SK-N-SH treated with all-trans-retinoic acid at 6 μM for 48 hours (cell line): ENCODE measurements at regions not wholly inside any gene's neighbourhood (a gene's known extent, or its start where the extent isn't known, plus 50 kb on each side); places are given as distances from the start of the nearest gene placed in this dataset.
A peak's percentile ranks its signal among the peaks of the same experiment; 100 is the strongest.

Source experiments
- ATAC-seq: fragments of 200-7000 bp; cut with Tn5 transposase; 3 replicates; pipeline ENCODE4 v1.9.1; 2020; ENCODE audit warnings: mild to moderate bottlenecking, moderate library complexity
- ARNTL ChIP-seq: fragments of 450-650 bp; formaldehyde crosslinking; IDR thresholded peaks from 2 replicates; pipeline ENCODE4 v1.5.0; 2020; ENCODE audit warnings: low read depth, mild to moderate bottlenecking, moderate library complexity, borderline replicate concordance
- BACH2 ChIP-seq: fragments of 250-450 bp; sonication (Bioruptor Pico); IDR thresholded peaks from 2 replicates; pipeline ENCODE4 v1.9.0; 2021; ENCODE audit warnings: mild to moderate bottlenecking, borderline replicate concordance
- CSDC2 ChIP-seq: fragments of 250-450 bp; sonication (Bioruptor Pico); IDR thresholded peaks from 2 replicates; pipeline ENCODE4 v1.5.0; 2020; ENCODE audit warnings: mild to moderate bottlenecking, moderate library complexity
- ESRRG ChIP-seq: fragments of 250-450 bp; sonication (Bioruptor Pico); IDR thresholded peaks from 2 replicates; pipeline ENCODE4 v1.6.1; 2021; ENCODE audit warnings: mild to moderate bottlenecking
- GLIS3 ChIP-seq: fragments of 250-450 bp; sonication (Bioruptor Pico); IDR thresholded peaks from 2 replicates; pipeline ENCODE4 v1.5.0; 2020; ENCODE audit warnings: mild to moderate bottlenecking, moderate library complexity
- ISL1 ChIP-seq: fragments of 250-450 bp; sonication (Bioruptor Pico); IDR thresholded peaks from 2 replicates; pipeline ENCODE4 v2.1.2; 2022; ENCODE audit warnings: mild to moderate bottlenecking, moderate library complexity
- OSR1 ChIP-seq: fragments of 250-450 bp; sonication (Bioruptor Pico); IDR thresholded peaks from 2 replicates; pipeline ENCODE4 v1.8.0; 2022; ENCODE audit warnings: moderate library complexity, mild to moderate bottlenecking, inconsistent platforms
- PPARA ChIP-seq: fragments of 250-450 bp; sonication (Bioruptor Pico); IDR thresholded peaks from 2 replicates; pipeline ENCODE4 v1.5.0; 2020; ENCODE audit warnings: mild to moderate bottlenecking, borderline replicate concordance
- RARB ChIP-seq: fragments of 250-450 bp; sonication (Bioruptor Pico); IDR thresholded peaks from 2 replicates; pipeline ENCODE4 v1.8.0; 2021; ENCODE audit warnings: mild to moderate bottlenecking, moderate library complexity
- SNAI2 ChIP-seq: fragments of 250-450 bp; sonication (Bioruptor Pico); IDR thresholded peaks from 2 replicates; pipeline ENCODE4 v1.5.0; 2020; ENCODE audit warnings: mild to moderate bottlenecking, moderate library complexity
- TCF4 ChIP-seq: fragments of 250-450 bp; sonication (Bioruptor Pico); IDR thresholded peaks from 2 replicates; pipeline ENCODE4 v1.8.0; 2021; ENCODE audit warnings: mild to moderate bottlenecking, moderate library complexity, borderline replicate concordance
- TOX ChIP-seq: fragments of 250-450 bp; sonication (Bioruptor Pico); IDR thresholded peaks from 2 replicates; pipeline ENCODE4 v1.8.0; 2021; ENCODE audit warnings: mild to moderate bottlenecking, moderate library complexity, borderline replicate concordance
- TSHZ2 ChIP-seq: fragments of 250-450 bp; sonication (Bioruptor Pico); IDR thresholded peaks from 2 replicates; pipeline ENCODE4 v1.5.0; 2020; ENCODE audit warnings: mild to moderate bottlenecking, moderate library complexity
- ZC3H10 ChIP-seq: fragments of 250-450 bp; sonication (Bioruptor Pico); IDR thresholded peaks from 2 replicates; pipeline ENCODE4 v1.5.1; 2021; ENCODE audit warnings: mild to moderate bottlenecking, moderate library complexity
- ZFP3 ChIP-seq: fragments of 250-450 bp; sonication (Bioruptor Pico); IDR thresholded peaks from 2 replicates; pipeline ENCODE4 v1.5.0; 2020; ENCODE audit warnings: mild to moderate bottlenecking, moderate library complexity
- ZFP30 ChIP-seq: fragments of 450-650 bp; formaldehyde crosslinking; IDR thresholded peaks from 2 replicates; pipeline ENCODE4 v1.5.0; 2022; ENCODE audit warnings: mild to moderate bottlenecking, moderate library complexity
- ZNF565 ChIP-seq: fragments of 450-650 bp; formaldehyde crosslinking; conservative IDR thresholded peaks from 2 replicates; pipeline ENCODE4 v1.5.0; 2020; ENCODE audit warnings: low read depth, mild to moderate bottlenecking, moderate library complexity
- ZNF70 ChIP-seq: fragments of 450-650 bp; formaldehyde crosslinking; IDR thresholded peaks from 2 replicates; pipeline ENCODE4 v1.5.0; 2020; ENCODE audit warnings: mild to moderate bottlenecking, moderate library complexity
- ZNF8 ChIP-seq: fragments of 450-650 bp; formaldehyde crosslinking; IDR thresholded peaks from 2 replicates; pipeline ENCODE4 v1.5.0; 2020; ENCODE audit warnings: mild to moderate bottlenecking, moderate library complexity
- TF ChIP-seq, protein P1 (sequence below): fragments of 250-450 bp; sonication (Bioruptor Pico); IDR thresholded peaks from 2 replicates; pipeline ENCODE4 v1.8.0; 2021; ENCODE audit warnings: low read depth, mild to moderate bottlenecking, moderate library complexity, borderline replicate concordance
- TF ChIP-seq, protein P2 (sequence below): fragments of 250-450 bp; sonication (Bioruptor Pico); IDR thresholded peaks from 2 replicates; pipeline ENCODE4 v1.8.0; 2020; ENCODE audit warnings: mild to moderate bottlenecking, moderate library complexity, borderline replicate concordance
- TF ChIP-seq, protein P3 (sequence below): fragments of 250-450 bp; sonication (Bioruptor Pico); IDR thresholded peaks from 2 replicates; pipeline ENCODE4 v1.5.1; 2020; ENCODE audit warnings: low read depth, mild to moderate bottlenecking, moderate library complexity

DNA sequence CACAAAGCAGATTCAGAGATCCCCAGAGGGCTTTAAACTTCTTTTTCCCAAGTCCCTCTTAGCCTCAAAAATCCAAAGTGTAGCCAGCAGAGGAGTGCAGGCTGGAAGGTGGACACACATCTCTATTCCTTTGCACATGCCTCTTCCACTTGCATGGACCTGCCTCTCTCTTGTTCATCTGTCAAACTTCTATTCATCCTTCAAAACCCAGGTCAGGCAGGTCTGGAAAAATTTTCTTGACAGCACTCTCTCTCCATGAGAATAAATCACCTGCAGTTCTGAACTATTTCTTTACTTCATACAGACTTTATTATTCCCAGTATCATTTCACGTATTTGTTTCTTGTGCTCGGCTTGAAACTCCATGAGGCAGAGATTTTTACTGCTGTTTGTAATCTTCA is 127.5 kb downstream of the SS18 start:
- TF ChIP-seq ZFP3: peak; percentile 94
- TF ChIP-seq, protein P1, sequence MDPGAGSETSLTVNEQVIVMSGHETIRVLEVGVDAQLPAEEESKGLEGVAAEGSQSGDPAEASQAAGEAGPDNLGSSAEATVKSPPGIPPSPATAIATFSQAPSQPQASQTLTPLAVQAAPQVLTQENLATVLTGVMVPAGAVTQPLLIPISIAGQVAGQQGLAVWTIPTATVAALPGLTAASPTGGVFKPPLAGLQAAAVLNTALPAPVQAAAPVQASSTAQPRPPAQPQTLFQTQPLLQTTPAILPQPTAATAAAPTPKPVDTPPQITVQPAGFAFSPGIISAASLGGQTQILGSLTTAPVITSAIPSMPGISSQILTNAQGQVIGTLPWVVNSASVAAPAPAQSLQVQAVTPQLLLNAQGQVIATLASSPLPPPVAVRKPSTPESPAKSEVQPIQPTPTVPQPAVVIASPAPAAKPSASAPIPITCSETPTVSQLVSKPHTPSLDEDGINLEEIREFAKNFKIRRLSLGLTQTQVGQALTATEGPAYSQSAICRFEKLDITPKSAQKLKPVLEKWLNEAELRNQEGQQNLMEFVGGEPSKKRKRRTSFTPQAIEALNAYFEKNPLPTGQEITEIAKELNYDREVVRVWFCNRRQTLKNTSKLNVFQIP (CRISPR knock-in tag): no peak
- TF ChIP-seq RARB (CRISPR knock-in tag): no peak
- no peak for ATAC-seq

DNA sequence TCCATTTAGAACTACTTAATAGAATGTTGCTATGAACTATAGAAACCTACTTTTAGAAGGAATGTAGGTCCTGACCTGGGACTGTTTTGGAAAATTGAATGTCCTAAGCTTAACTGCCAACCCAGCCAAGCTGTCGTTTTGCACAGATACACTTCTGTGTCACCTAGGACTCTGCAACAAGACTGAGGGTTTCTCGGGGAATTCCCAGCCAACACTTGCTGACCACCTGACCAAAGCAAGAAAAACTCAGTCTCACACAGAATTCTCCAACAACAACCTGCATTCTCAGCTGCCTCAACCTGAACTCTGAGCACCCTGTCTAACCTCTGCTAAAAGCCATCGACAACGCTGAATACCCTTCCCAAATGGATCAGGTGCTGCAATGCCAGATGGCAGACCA is 128.2 kb downstream of the SS18 start:
- no peak for TF ChIP-seq ZNF565
- no peak for TF ChIP-seq BACH2 (CRISPR knock-in tag)
- TF ChIP-seq OSR1 (CRISPR knock-in tag): no peak
- no peak for TF ChIP-seq ZFP3
- TF ChIP-seq TOX (CRISPR knock-in tag): no peak
- TF ChIP-seq SNAI2: no peak
- no peak for TF ChIP-seq CSDC2 (CRISPR knock-in tag)
- TF ChIP-seq ZNF8 (CRISPR knock-in tag): no peak
- ATAC-seq: no peak

DNA sequence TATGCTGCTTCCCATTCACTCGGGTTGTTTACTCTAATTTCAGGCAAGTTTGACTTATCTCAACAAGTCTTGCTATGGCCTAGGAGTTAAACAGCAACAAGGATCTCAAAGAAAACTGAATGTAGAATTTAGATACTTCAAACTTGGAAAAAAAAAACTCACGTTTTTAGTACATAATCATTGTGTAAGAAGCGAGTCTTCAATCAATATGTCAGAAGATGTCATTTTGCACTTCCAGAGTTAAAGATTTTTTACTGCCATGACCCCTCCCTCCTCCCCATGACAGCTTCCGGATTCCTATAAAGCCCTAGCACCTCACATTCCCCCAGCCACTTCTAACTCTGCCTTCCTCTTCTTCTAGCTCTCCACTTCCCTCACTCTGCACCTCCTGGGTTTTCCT is 133.4 kb downstream of the SS18 start:
- ATAC-seq: no peak
- no peak for TF ChIP-seq ZNF565
- no peak for TF ChIP-seq ZFP30 (CRISPR knock-in tag)
- TF ChIP-seq ZNF8 (CRISPR knock-in tag): no peak
- no peak for TF ChIP-seq SNAI2
- no peak for TF ChIP-seq ARNTL (CRISPR knock-in tag)
- no peak for TF ChIP-seq ZFP3
- TF ChIP-seq BACH2 (CRISPR knock-in tag): no peak
- no peak for TF ChIP-seq ISL1 (CRISPR knock-in tag)
- TF ChIP-seq, protein P1 (CRISPR knock-in tag): no peak

DNA sequence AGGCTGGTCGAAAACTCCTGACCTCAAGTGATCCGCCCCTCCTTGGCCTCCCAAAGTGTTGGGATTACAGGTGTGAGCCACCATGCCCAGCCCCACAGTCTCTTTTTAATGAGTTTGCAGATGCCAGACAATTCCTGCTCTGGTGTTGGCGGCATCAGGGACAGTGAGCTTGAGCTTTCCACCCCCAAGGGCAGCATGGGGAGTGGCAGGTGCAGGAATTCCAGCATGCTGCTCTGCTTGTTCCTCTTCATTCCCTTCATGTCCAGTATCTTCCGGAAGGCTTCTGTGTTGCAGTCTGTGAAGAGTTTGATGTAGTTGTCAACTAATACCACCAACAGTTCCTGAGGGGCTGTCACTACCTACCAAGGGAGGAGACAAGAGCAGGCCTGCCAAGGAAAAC is 137.3 kb downstream of the SS18 start:
- TF ChIP-seq TSHZ2 (no peak), PPARA (CRISPR knock-in tag) (no peak), RARB (CRISPR knock-in tag) (no peak), TCF4 (no peak), GLIS3 (no peak), ESRRG (CRISPR knock-in tag) (no peak), ISL1 (CRISPR knock-in tag) (no peak), TOX (CRISPR knock-in tag) (no peak), ZC3H10 (CRISPR knock-in tag) (no peak), ZNF8 (CRISPR knock-in tag) (no peak), ARNTL (CRISPR knock-in tag) (no peak), ZNF70 (no peak), BACH2 (CRISPR knock-in tag) (no peak), OSR1 (CRISPR knock-in tag) (no peak)
- TF ChIP-seq, protein P1 (CRISPR knock-in tag): no peak
- TF ChIP-seq, protein P2, sequence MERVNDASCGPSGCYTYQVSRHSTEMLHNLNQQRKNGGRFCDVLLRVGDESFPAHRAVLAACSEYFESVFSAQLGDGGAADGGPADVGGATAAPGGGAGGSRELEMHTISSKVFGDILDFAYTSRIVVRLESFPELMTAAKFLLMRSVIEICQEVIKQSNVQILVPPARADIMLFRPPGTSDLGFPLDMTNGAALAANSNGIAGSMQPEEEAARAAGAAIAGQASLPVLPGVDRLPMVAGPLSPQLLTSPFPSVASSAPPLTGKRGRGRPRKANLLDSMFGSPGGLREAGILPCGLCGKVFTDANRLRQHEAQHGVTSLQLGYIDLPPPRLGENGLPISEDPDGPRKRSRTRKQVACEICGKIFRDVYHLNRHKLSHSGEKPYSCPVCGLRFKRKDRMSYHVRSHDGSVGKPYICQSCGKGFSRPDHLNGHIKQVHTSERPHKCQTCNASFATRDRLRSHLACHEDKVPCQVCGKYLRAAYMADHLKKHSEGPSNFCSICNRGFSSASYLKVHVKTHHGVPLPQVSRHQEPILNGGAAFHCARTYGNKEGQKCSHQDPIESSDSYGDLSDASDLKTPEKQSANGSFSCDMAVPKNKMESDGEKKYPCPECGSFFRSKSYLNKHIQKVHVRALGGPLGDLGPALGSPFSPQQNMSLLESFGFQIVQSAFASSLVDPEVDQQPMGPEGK (CRISPR knock-in tag): no peak
- TF ChIP-seq, protein P3, sequence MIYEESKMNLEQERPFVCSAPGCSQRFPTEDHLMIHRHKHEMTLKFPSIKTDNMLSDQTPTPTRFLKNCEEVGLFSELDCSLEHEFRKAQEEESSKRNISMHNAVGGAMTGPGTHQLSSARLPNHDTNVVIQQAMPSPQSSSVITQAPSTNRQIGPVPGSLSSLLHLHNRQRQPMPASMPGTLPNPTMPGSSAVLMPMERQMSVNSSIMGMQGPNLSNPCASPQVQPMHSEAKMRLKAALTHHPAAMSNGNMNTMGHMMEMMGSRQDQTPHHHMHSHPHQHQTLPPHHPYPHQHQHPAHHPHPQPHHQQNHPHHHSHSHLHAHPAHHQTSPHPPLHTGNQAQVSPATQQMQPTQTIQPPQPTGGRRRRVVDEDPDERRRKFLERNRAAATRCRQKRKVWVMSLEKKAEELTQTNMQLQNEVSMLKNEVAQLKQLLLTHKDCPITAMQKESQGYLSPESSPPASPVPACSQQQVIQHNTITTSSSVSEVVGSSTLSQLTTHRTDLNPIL: no peak

More for the DNA sequence above, 137.3 kb downstream of the SS18 start:
- no peak for ATAC-seq
